GM12878 (cell line): ENCODE measurements at regions not wholly inside any gene's neighbourhood (a gene's known extent, or its start where the extent isn't known, plus 50 kb on each side); places are given as distances from the start of the nearest gene placed in this dataset.

ENCODE experiments used
- CTCF ChIP-seq, 3 experiments: IDR thresholded peaks in 2 of 3; conservative IDR thresholded peaks in 1 of 3; 2 replicates each; pipeline ENCODE4 v1.5.1; 2011; ENCODE audit warnings: low read depth in 3 of 3, low read length in 3 of 3, mild to moderate bottlenecking in 3 of 3, control low read depth in 2 of 3, moderate library complexity in 2 of 3, inconsistent platforms in 1 of 3, mixed read lengths in 1 of 3; ENCODE audit not compliant: control insufficient read depth in 2 of 3, insufficient read depth in 1 of 3; ENCODE audit errors: extremely low read depth in 1 of 3
- E2F8 ChIP-seq: fragments of 450-650 bp; IDR thresholded peaks from 2 replicates; pipeline ENCODE4 v1.6.1; 2018; ENCODE audit warnings: mild to moderate bottlenecking, low read depth, moderate library complexity; ENCODE audit not compliant: partially characterized antibody
- EP300 ChIP-seq, 2 experiments: fragments of 150-350 bp in 1 of 2; IDR thresholded peaks; 2 replicates each; pipeline ENCODE4 v1.6.1; 2011 to 2012; ENCODE audit warnings: low read depth in 2 of 2, low read length in 2 of 2, borderline replicate concordance in 1 of 2, improper control_type of control experiment in 1 of 2, inconsistent platforms in 1 of 2; ENCODE audit not compliant: control insufficient read depth in 1 of 2
- ETV6 ChIP-seq, 2 experiments: fragments of 450-650 bp in 1 of 2; IDR thresholded peaks in 1 of 2; conservative IDR thresholded peaks in 1 of 2; 2 replicates each; pipeline ENCODE4 v1.6.1; 2014; ENCODE audit warnings: antibody characterized with exemption in 1 of 2, borderline replicate concordance in 1 of 2, low read depth in 1 of 2, mild to moderate bottlenecking in 1 of 2, moderate library complexity in 1 of 2
- RAD51 ChIP-seq: fragments of 450-650 bp; IDR thresholded peaks from 2 replicates; pipeline ENCODE4 v1.6.1; 2016; ENCODE audit warnings: moderate library complexity, mild to moderate bottlenecking, inconsistent platforms

GRCh38 chr2:204258890-204259289 lies 286.4 kb upstream of the PARD3B start:
- no peak for TF ChIP-seq EP300 (IDR thresholded peaks at IDR 0.05; ENCODE audit: borderline replicate concordance in 1 of 2, control insufficient read depth in 1 of 2, low read depth in 2 of 2, low read length in 2 of 2)
- TF ChIP-seq E2F8: no peak
- TF ChIP-seq CTCF (IDR thresholded peaks at IDR 0.05 in 2 of 3, conservative IDR thresholded peaks at IDR 0.05 in 1 of 3; ENCODE audit: control insufficient read depth in 2 of 3, extremely low read depth in 1 of 3, insufficient read depth in 1 of 3, low read depth in 3 of 3, low read length in 3 of 3): no peak
- no peak for TF ChIP-seq ETV6 (conservative IDR thresholded peaks at IDR 0.05 in 1 of 2, IDR thresholded peaks at IDR 0.05 in 1 of 2; ENCODE audit: borderline replicate concordance in 1 of 2, low read depth in 1 of 2)
- no peak for TF ChIP-seq RAD51
